HEK293T (cell line): ENCODE measurements at regions not wholly inside any gene's neighbourhood (a gene's known extent, or its start where the extent isn't known, plus 50 kb on each side); places are given as distances from the start of the nearest gene placed in this dataset.

ENCODE experiments used
- CTCF ChIA-PET: fragments of 350-600 bp; formaldehyde crosslinking; extraction: SDS; loops from one replicate; lab custom pipeline; 2021; ENCODE audit warnings: antibody characterized with exemption, inconsistent platforms; lab: Yijun Ruan, JAX
- POLR2A ChIA-PET: fragments of 350-600 bp; formaldehyde crosslinking; extraction: SDS; loops from one replicate; lab custom pipeline; 2020; ENCODE audit warnings: antibody characterized with exemption, inconsistent platforms; lab: Yijun Ruan, JAX
- DNase-seq: peaks from one replicate; pipeline ENCODE4 v3.0.0; 2012; ENCODE audit warnings: mixed read lengths; ENCODE audit errors: extremely low spot score
- ARNT ChIP-seq: fragments of 450-650 bp; IDR thresholded peaks from 2 replicates; pipeline ENCODE4 v1.6.1; 2017; ENCODE audit warnings: mild to moderate bottlenecking
- BHLHE40 ChIP-seq: fragments of 450-650 bp; IDR thresholded peaks from 2 replicates; pipeline ENCODE4 v1.6.1; 2016; ENCODE audit warnings: mild to moderate bottlenecking, moderate library complexity, borderline replicate concordance
- CTBP1 ChIP-seq: fragments of 450-650 bp; IDR thresholded peaks from 2 replicates; pipeline ENCODE4 v1.6.1; 2016; ENCODE audit warnings: borderline replicate concordance
- ELF4 ChIP-seq: fragments of 450-650 bp; IDR thresholded peaks from 2 replicates; pipeline ENCODE4 v1.6.1; 2017; ENCODE audit warnings: antibody characterized with exemption
- FOXA1 ChIP-seq: fragments of 450-650 bp; IDR thresholded peaks from 2 replicates; pipeline ENCODE4 v1.6.1; 2016; ENCODE audit warnings: mild to moderate bottlenecking
- FOXK2 ChIP-seq: fragments of 450-650 bp; IDR thresholded peaks from 2 replicates; pipeline ENCODE4 v1.6.1; 2016; ENCODE audit warnings: mild to moderate bottlenecking
- FOXM1 ChIP-seq: fragments of 450-650 bp; IDR thresholded peaks from 2 replicates; pipeline ENCODE4 v1.6.1; 2017; ENCODE audit warnings: mild to moderate bottlenecking, borderline replicate concordance
- HDGF ChIP-seq: fragments of 450-650 bp; IDR thresholded peaks from 2 replicates; pipeline ENCODE4 v1.6.1; 2017; ENCODE audit warnings: antibody characterized with exemption, borderline replicate concordance
- L3MBTL2 ChIP-seq: fragments of 450-650 bp; conservative IDR thresholded peaks from 2 replicates; pipeline ENCODE4 v1.6.1; 2016; ENCODE audit warnings: mild to moderate bottlenecking
- LEF1 ChIP-seq: fragments of 450-650 bp; IDR thresholded peaks from 2 replicates; pipeline ENCODE4 v1.6.1; 2017; ENCODE audit warnings: mild to moderate bottlenecking, borderline replicate concordance
- NFRKB ChIP-seq: fragments of 450-650 bp; IDR thresholded peaks from 2 replicates; pipeline ENCODE4 v1.6.1; 2016; ENCODE audit warnings: mild to moderate bottlenecking, moderate library complexity
- PKNOX1 ChIP-seq: fragments of 450-650 bp; IDR thresholded peaks from 2 replicates; pipeline ENCODE4 v1.6.1; 2016
- SP1 ChIP-seq: fragments of 450-650 bp; IDR thresholded peaks from 2 replicates; pipeline ENCODE4 v1.6.1; 2017
- SUZ12 ChIP-seq: fragments of 450-650 bp; IDR thresholded peaks from 2 replicates; pipeline ENCODE4 v1.6.1; 2016; ENCODE audit warnings: mild to moderate bottlenecking
- TARDBP ChIP-seq: fragments of 450-650 bp; IDR thresholded peaks from 2 replicates; pipeline ENCODE4 v1.6.1; 2016
- ZNF384 ChIP-seq: fragments of 450-650 bp; IDR thresholded peaks from 2 replicates; pipeline ENCODE4 v1.6.1; 2016

- no peak for TF ChIP-seq NFRKB
- TF ChIP-seq ARNT = no peak
- TF ChIP-seq SUZ12 = no peak
- no peak for TF ChIP-seq ZNF384
- no peak for TF ChIP-seq LEF1
- TF ChIP-seq TARDBP = no peak
- CTCF ChIA-PET = no interaction called here
- DNase-seq = no peak
- POLR2A ChIA-PET = no interaction called here
Observed at GRCh38 chr3:34872406-34872805, 766.9 kb upstream of the ARPP21 start.

GRCh38 chr3:34876997-34877396 lies 762.3 kb upstream of the ARPP21 start:
- ChIA-PET POLR2A (no interaction called here), CTCF (no interaction called here)
- DNase-seq = no peak
- TF ChIP-seq SP1 (no peak), PKNOX1 (no peak), ELF4 (no peak), ZNF384 (no peak), SUZ12 (no peak), CTBP1 (no peak), L3MBTL2 (no peak)

GRCh38 chr3:34878488-34878887 lies 760.8 kb upstream of the ARPP21 start:
- DNase-seq = no peak
- CTCF ChIA-PET = no interaction called here
- TF ChIP-seq LEF1 = no peak
- no peak for TF ChIP-seq FOXM1
- no peak for TF ChIP-seq SP1
- TF ChIP-seq PKNOX1 = no peak
- no peak for TF ChIP-seq FOXA1
- no peak for TF ChIP-seq CTBP1
- TF ChIP-seq ZNF384 = no peak
- TF ChIP-seq ARNT = no peak
- no peak for TF ChIP-seq NFRKB
- no peak for TF ChIP-seq SUZ12
- no peak for TF ChIP-seq L3MBTL2
- no peak for TF ChIP-seq ELF4
- no peak for TF ChIP-seq BHLHE40
- TF ChIP-seq HDGF = no peak
- no peak for TF ChIP-seq TARDBP
- TF ChIP-seq FOXK2 = no peak
- POLR2A ChIA-PET = no interaction called here

- DNase-seq = no peak
- TF ChIP-seq LEF1 = no peak
- TF ChIP-seq ZNF384 = no peak
- no peak for TF ChIP-seq ARNT
- no peak for TF ChIP-seq TARDBP
- TF ChIP-seq BHLHE40 = no peak
- no peak for TF ChIP-seq SP1
- TF ChIP-seq FOXA1 = no peak
- no peak for TF ChIP-seq ELF4
- TF ChIP-seq SUZ12 = no peak
- TF ChIP-seq HDGF = no peak
- no peak for TF ChIP-seq FOXK2
- TF ChIP-seq L3MBTL2 = no peak
- ChIA-PET CTCF (no interaction called here), POLR2A (no interaction called here)
Observed at GRCh38 chr3:34881026-34881425, 758.3 kb upstream of the ARPP21 start.

GRCh38 chr3:34882764-34883163 lies 756.6 kb upstream of the ARPP21 start:
- CTCF ChIA-PET = no interaction called here

GRCh38 chr3:34884007-34884406 lies 755.3 kb upstream of the ARPP21 start:
- DNase-seq = no peak
- TF ChIP-seq FOXK2 (no peak), CTBP1 (no peak), FOXM1 (no peak), HDGF (no peak), TARDBP (no peak)
- ChIA-PET POLR2A (no interaction called here), CTCF (no interaction called here)

More at GRCh38 chr3:34882764-34883163, 756.6 kb upstream of the ARPP21 start:
- no peak for DNase-seq
- TF ChIP-seq TARDBP (no peak), BHLHE40 (no peak), SUZ12 (no peak), PKNOX1 (no peak), ZNF384 (no peak)
- POLR2A ChIA-PET = no interaction called here

- DNase-seq = no peak
- POLR2A ChIA-PET = no interaction called here
- CTCF ChIA-PET = no interaction called here
- TF ChIP-seq CTBP1 (no peak), ZNF384 (no peak), LEF1 (no peak), FOXK2 (no peak), SP1 (no peak), HDGF (no peak), ARNT (no peak), TARDBP (no peak), NFRKB (no peak), PKNOX1 (no peak), SUZ12 (no peak), FOXA1 (no peak), FOXM1 (no peak), ELF4 (no peak), L3MBTL2 (no peak), BHLHE40 (no peak)
Observed at GRCh38 chr3:34886443-34886842, 752.9 kb upstream of the ARPP21 start.
